GM23338 (cell line): ENCODE measurements at regions not wholly inside any gene's neighbourhood (a gene's known extent, or its start where the extent isn't known, plus 50 kb on each side); places are given as distances from the start of the nearest gene placed in this dataset.

ENCODE experiments used
- CTCF ChIP-seq, 2 experiments: fragments of 200-600 bp in 1 of 2; sonication (generic) in 1 of 2; conservative IDR thresholded peaks; 2 replicates each; pipeline versions ENCODE4 v1.5.1 to v1.6.1; 2016 to 2017; ENCODE audit warnings: antibody characterized with exemption in 2 of 2, low read depth in 2 of 2, mild to moderate bottlenecking in 2 of 2, moderate library complexity in 1 of 2
- EZH2 ChIP-seq: fragments of 200-600 bp; sonication (generic); IDR thresholded peaks from one replicate; pipeline ENCODE4 v1.8.0; 2017; ENCODE audit warnings: antibody characterized with exemption, mild to moderate bottlenecking, low read depth; ENCODE audit not compliant: unreplicated experiment
- EZH2phosphoT487 ChIP-seq: fragments of 200-600 bp; sonication (generic); IDR thresholded peaks from one replicate; pipeline ENCODE4 v1.8.1; 2018; ENCODE audit warnings: antibody characterized with exemption; ENCODE audit not compliant: unreplicated experiment
- JUNB ChIP-seq: IDR thresholded peaks from one replicate; pipeline ENCODE4 v1.6.1; 2016; ENCODE audit warnings: antibody characterized with exemption; ENCODE audit not compliant: unreplicated experiment
- POLR2AphosphoS5 ChIP-seq: IDR thresholded peaks from 2 replicates; pipeline ENCODE4 v1.6.1; 2016; ENCODE audit warnings: antibody characterized with exemption, low read depth
- REST ChIP-seq: IDR thresholded peaks from one replicate; pipeline ENCODE4 v1.6.1; 2018; ENCODE audit warnings: antibody characterized with exemption; ENCODE audit not compliant: unreplicated experiment

GRCh38 chr3:98702166-98702565, 61.0 kb upstream of the ST3GAL6 start:
- no peak for TF ChIP-seq CTCF (conservative IDR thresholded peaks at IDR 0.05; ENCODE audit: low read depth in 2 of 2)
- no peak for TF ChIP-seq EZH2
- TF ChIP-seq POLR2AphosphoS5, result no peak
- TF ChIP-seq JUNB, result no peak
- no peak for TF ChIP-seq EZH2phosphoT487
- no peak for TF ChIP-seq REST
